ENCODE measurements at regions not wholly inside any gene's neighbourhood (a gene's known extent, or its start where the extent isn't known, plus 50 kb on each side); places are given as distances from the start of the nearest gene placed in this dataset.
"Not testable (repeated sequence)": the region's sequence is repeated elsewhere in the genome, so short reads cannot be mapped to it uniquely, and the experiment has no call there.

- no peak for TF ChIP-seq POLR2A (IDR thresholded peaks at IDR 0.05)
- TF ChIP-seq CTCF (IDR thresholded peaks at IDR 0.05): no peak
- WGBS, 2 donors: 67 to 72% methylated on average over 2 of the region's 2 CpGs
- Histone ChIP-seq H3K36me3 (no peaks in the 10 kb centered on the region), H3K4me3 (no peak overlapping the region), H3K9me3 (no peaks in the 10 kb centered on the region), H3K4me1 (no peaks in the 10 kb centered on the region), H3K27ac (no peak overlapping the region), H3K27me3 (no peaks in the 10 kb centered on the region)
- intact Hi-C loops (cut with DNase I): no loop called here
- no peak for DNase-seq
These were observed 1300.2 kb downstream of the ADGRL3 start for GRCh38 chr4:62500296-62500695.

GRCh38 chr4:62495032-62495431 lies 1294.9 kb downstream of the ADGRL3 start:
- no peak for TF ChIP-seq CTCF (IDR thresholded peaks at IDR 0.05)
- no peak for TF ChIP-seq POLR2A (IDR thresholded peaks at IDR 0.05)
- Histone ChIP-seq H3K27ac (no peak overlapping the region), H3K4me1 (no peaks in the 10 kb centered on the region), H3K27me3 (no peaks in the 10 kb centered on the region), H3K36me3 (no peaks in the 10 kb centered on the region), H3K9me3 (peaks cover 0 to 9% (median 0%) of the 10 kb centered on the region in 3 donors), H3K4me3 (no peak overlapping the region)
- no peak for DNase-seq
- intact Hi-C loops (cut with DNase I): no loop called here

- H3K4me1 ChIP-seq; DNase-seq; H3K27ac ChIP-seq; H3K9me3 ChIP-seq; H3K27me3 ChIP-seq; H3K4me3 ChIP-seq; intact Hi-C loops (cut with DNase I); H3K36me3 ChIP-seq: not testable (repeated sequence)
- WGBS, 2 donors: no CpG with 5 or more reads among the region's 24 CpGs
These were observed 1291.6 kb downstream of the ADGRL3 start for GRCh38 chr4:62491756-62492155.

GRCh38 chr4:62490635-62491034 lies 1290.5 kb downstream of the ADGRL3 start:
- no peaks in the 10 kb centered on the region for H3K4me1 ChIP-seq
- H3K27me3 ChIP-seq: no peaks in the 10 kb centered on the region
- intact Hi-C loops (cut with DNase I): no loop called here
- H3K9me3 ChIP-seq: peaks cover 0 to 9% (median 0%) of the 10 kb centered on the region in 3 donors
- DNase-seq: no peak
- TF ChIP-seq POLR2A (IDR thresholded peaks at IDR 0.05): no peak
- no peak for TF ChIP-seq CTCF (IDR thresholded peaks at IDR 0.05)
- no peak overlapping the region for H3K27ac ChIP-seq
- no peaks in the 10 kb centered on the region for H3K36me3 ChIP-seq
- H3K4me3 ChIP-seq: no peak overlapping the region
- 55 to 62% methylated on average over 1 of the region's 1 CpG for WGBS, 2 donors

GRCh38 chr4:62487016-62487415 lies 1286.9 kb downstream of the ADGRL3 start:
- Histone ChIP-seq H3K9me3 (peaks cover 0 to 4% (median 0%) of the 10 kb centered on the region in 3 donors), H3K27me3 (no peaks in the 10 kb centered on the region), H3K27ac (no peak overlapping the region), H3K4me1 (no peaks in the 10 kb centered on the region), H3K36me3 (no peaks in the 10 kb centered on the region), H3K4me3 (no peak overlapping the region)
- no peak for TF ChIP-seq CTCF (IDR thresholded peaks at IDR 0.05)
- TF ChIP-seq POLR2A (IDR thresholded peaks at IDR 0.05): no peak
- 20 to 44% methylated on average over 1 of the region's 1 CpG for WGBS, 2 donors
- intact Hi-C loops (cut with DNase I): no loop called here
- DNase-seq: no peak

GRCh38 chr4:62484357-62484756 lies 1284.2 kb downstream of the ADGRL3 start:
- Histone ChIP-seq H3K27me3 (no peaks in the 10 kb centered on the region), H3K4me3 (no peak overlapping the region), H3K36me3 (no peaks in the 10 kb centered on the region), H3K4me1 (no peaks in the 10 kb centered on the region), H3K27ac (no peak overlapping the region), H3K9me3 (no peaks in the 10 kb centered on the region)
- DNase-seq: no peak
- intact Hi-C loops (cut with DNase I): no loop called here
- 73 to 75% methylated on average over 3 of the region's 3 CpGs for WGBS, 2 donors
- TF ChIP-seq POLR2A (IDR thresholded peaks at IDR 0.05): no peak
- TF ChIP-seq CTCF (IDR thresholded peaks at IDR 0.05): no peak

Measured in esophagus squamous epithelium (tissue), 5 donors.